ENCODE measurements at regions not wholly inside any gene's neighbourhood (a gene's known extent, or its start where the extent isn't known, plus 50 kb on each side); places are given as distances from the start of the nearest gene placed in this dataset.

GRCh38 chr4:60117726-60118323, 1082.3 kb upstream of the ADGRL3 start:
- Mint-ChIP-seq H3K36me3 (ENCODE audit: low read depth, unreplicated experiment) (no peaks in the 10 kb centered on the region), H3K9me3 (ENCODE audit: unreplicated experiment) (no peaks in the 10 kb centered on the region), H3K4me1 (ENCODE audit: low read depth, unreplicated experiment) (no peaks in the 10 kb centered on the region), H3K4me3 (ENCODE audit: unreplicated experiment) (no peak overlapping the region), H3K27me3 (ENCODE audit: low read depth, unreplicated experiment) (no peaks in the 10 kb centered on the region), H3K27ac (ENCODE audit: unreplicated experiment) (no peak overlapping the region)
- Histone ChIP-seq H3K4me3 (ENCODE audit: insufficient read depth, low read depth, low read length) (no peak overlapping the region), H3K27me3 (ENCODE audit: insufficient read depth, low read length) (no peaks in the 10 kb centered on the region), H2AFZ (ENCODE audit: low read depth, low read length) (no peak overlapping the region), H3K9me3 (ENCODE audit: insufficient read depth, low read depth, low read length) (no peaks in the 10 kb centered on the region), H4K20me1 (ENCODE audit: insufficient read depth, low read length) (no peaks in the 10 kb centered on the region), H3K4me2 (ENCODE audit: low read length) (no peak overlapping the region), H3K36me3 (ENCODE audit: insufficient read depth, low read length) (no peaks in the 10 kb centered on the region), H3K79me2 (ENCODE audit: insufficient read depth, low read length) (no peaks in the 10 kb centered on the region), H3K4me1 (ENCODE audit: insufficient read depth, low read length) (no peaks in the 10 kb centered on the region), H3K27ac (ENCODE audit: low read depth, low read length) (no peak overlapping the region), H3K9ac (ENCODE audit: low read length) (no peak overlapping the region)
- DNase-seq (ENCODE audit: low read depth) (no peak), FAIRE-seq (no peak)
- TF ChIP-seq, protein P1, sequence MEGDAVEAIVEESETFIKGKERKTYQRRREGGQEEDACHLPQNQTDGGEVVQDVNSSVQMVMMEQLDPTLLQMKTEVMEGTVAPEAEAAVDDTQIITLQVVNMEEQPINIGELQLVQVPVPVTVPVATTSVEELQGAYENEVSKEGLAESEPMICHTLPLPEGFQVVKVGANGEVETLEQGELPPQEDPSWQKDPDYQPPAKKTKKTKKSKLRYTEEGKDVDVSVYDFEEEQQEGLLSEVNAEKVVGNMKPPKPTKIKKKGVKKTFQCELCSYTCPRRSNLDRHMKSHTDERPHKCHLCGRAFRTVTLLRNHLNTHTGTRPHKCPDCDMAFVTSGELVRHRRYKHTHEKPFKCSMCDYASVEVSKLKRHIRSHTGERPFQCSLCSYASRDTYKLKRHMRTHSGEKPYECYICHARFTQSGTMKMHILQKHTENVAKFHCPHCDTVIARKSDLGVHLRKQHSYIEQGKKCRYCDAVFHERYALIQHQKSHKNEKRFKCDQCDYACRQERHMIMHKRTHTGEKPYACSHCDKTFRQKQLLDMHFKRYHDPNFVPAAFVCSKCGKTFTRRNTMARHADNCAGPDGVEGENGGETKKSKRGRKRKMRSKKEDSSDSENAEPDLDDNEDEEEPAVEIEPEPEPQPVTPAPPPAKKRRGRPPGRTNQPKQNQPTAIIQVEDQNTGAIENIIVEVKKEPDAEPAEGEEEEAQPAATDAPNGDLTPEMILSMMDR (IDR thresholded peaks at IDR 0.05; ENCODE audit: insufficient read depth, low read depth, low read length) = no peak
- no peak for TF ChIP-seq EZH2 (IDR thresholded peaks at IDR 0.05; ENCODE audit: insufficient read depth, low read length)

GRCh38 chr4:60122820-60123219, 1077.3 kb upstream of the ADGRL3 start:
- FAIRE-seq (no peak), DNase-seq (ENCODE audit: low read depth) (no peak)
- Mint-ChIP-seq H3K27ac (ENCODE audit: unreplicated experiment) (no peak overlapping the region), H3K4me1 (ENCODE audit: low read depth, unreplicated experiment) (no peaks in the 10 kb centered on the region), H3K36me3 (ENCODE audit: low read depth, unreplicated experiment) (no peaks in the 10 kb centered on the region), H3K9me3 (ENCODE audit: unreplicated experiment) (no peaks in the 10 kb centered on the region), H3K27me3 (ENCODE audit: low read depth, unreplicated experiment) (no peaks in the 10 kb centered on the region), H3K4me3 (ENCODE audit: unreplicated experiment) (no peak overlapping the region)
- Histone ChIP-seq H3K9me3 (ENCODE audit: insufficient read depth, low read depth, low read length) (no peaks in the 10 kb centered on the region), H3K9ac (ENCODE audit: low read length) (no peak overlapping the region), H3K4me3 (ENCODE audit: insufficient read depth, low read depth, low read length) (no peak overlapping the region), H3K79me2 (ENCODE audit: insufficient read depth, low read length) (no peaks in the 10 kb centered on the region), H3K36me3 (ENCODE audit: insufficient read depth, low read length) (no peaks in the 10 kb centered on the region), H3K27me3 (ENCODE audit: insufficient read depth, low read length) (no peaks in the 10 kb centered on the region), H3K27ac (ENCODE audit: low read depth, low read length) (no peak overlapping the region), H4K20me1 (ENCODE audit: insufficient read depth, low read length) (no peaks in the 10 kb centered on the region), H3K4me2 (ENCODE audit: low read length) (no peak overlapping the region), H2AFZ (ENCODE audit: low read depth, low read length) (no peak overlapping the region), H3K4me1 (ENCODE audit: insufficient read depth, low read length) (no peaks in the 10 kb centered on the region)
- TF ChIP-seq, protein P1 (IDR thresholded peaks at IDR 0.05; ENCODE audit: insufficient read depth, low read depth, low read length) = no peak
- TF ChIP-seq EZH2 (IDR thresholded peaks at IDR 0.05; ENCODE audit: insufficient read depth, low read length) = no peak

GRCh38 chr4:60128888-60129287, 1071.2 kb upstream of the ADGRL3 start:
- Histone ChIP-seq H3K27ac (ENCODE audit: low read depth, low read length) (no peak overlapping the region), H3K9me3 (ENCODE audit: insufficient read depth, low read depth, low read length) (no peaks in the 10 kb centered on the region), H3K79me2 (ENCODE audit: insufficient read depth, low read length) (no peaks in the 10 kb centered on the region), H4K20me1 (ENCODE audit: insufficient read depth, low read length) (no peaks in the 10 kb centered on the region), H3K36me3 (ENCODE audit: insufficient read depth, low read length) (no peaks in the 10 kb centered on the region), H3K9ac (ENCODE audit: low read length) (no peak overlapping the region), H3K4me1 (ENCODE audit: insufficient read depth, low read length) (peaks cover 2% of the 10 kb centered on the region), H3K27me3 (ENCODE audit: insufficient read depth, low read length) (no peaks in the 10 kb centered on the region), H3K4me2 (ENCODE audit: low read length) (no peak overlapping the region), H2AFZ (ENCODE audit: low read depth, low read length) (peak overlapping the region; percentile 8), H3K4me3 (ENCODE audit: insufficient read depth, low read depth, low read length) (no peak overlapping the region)
- Mint-ChIP-seq H3K4me1 (ENCODE audit: low read depth, unreplicated experiment) (peaks cover 2% of the 10 kb centered on the region), H3K27me3 (ENCODE audit: low read depth, unreplicated experiment) (no peaks in the 10 kb centered on the region), H3K9me3 (ENCODE audit: unreplicated experiment) (no peaks in the 10 kb centered on the region), H3K4me3 (ENCODE audit: unreplicated experiment) (no peak overlapping the region), H3K27ac (ENCODE audit: unreplicated experiment) (no peak overlapping the region), H3K36me3 (ENCODE audit: low read depth, unreplicated experiment) (no peaks in the 10 kb centered on the region)
- DNase-seq (ENCODE audit: low read depth) (peak; percentile 47), FAIRE-seq (no peak)
- TF ChIP-seq, protein P1 (IDR thresholded peaks at IDR 0.05; ENCODE audit: insufficient read depth, low read depth, low read length) = no peak
- no peak for TF ChIP-seq EZH2 (IDR thresholded peaks at IDR 0.05; ENCODE audit: insufficient read depth, low read length)

Measured in astrocyte (in vitro differentiated cells and primary cell).